GM21723 (cell line): ENCODE measurements at regions not wholly inside any gene's neighbourhood (a gene's known extent, or its start where the extent isn't known, plus 50 kb on each side); places are given as distances from the start of the nearest gene placed in this dataset.

Experiments used
- ATAC-seq: cut with Tn5 transposase; IDR thresholded peaks from one replicate; pipeline ENCODE4 v1.9.1; 2021; ENCODE audit warnings: mild to moderate bottlenecking, moderate library complexity; ENCODE audit not compliant: unreplicated experiment

GRCh38 chr2:146040051-146040450 is 1520.1 kb upstream of the ZEB2 start:
- no peak for ATAC-seq

DNA sequence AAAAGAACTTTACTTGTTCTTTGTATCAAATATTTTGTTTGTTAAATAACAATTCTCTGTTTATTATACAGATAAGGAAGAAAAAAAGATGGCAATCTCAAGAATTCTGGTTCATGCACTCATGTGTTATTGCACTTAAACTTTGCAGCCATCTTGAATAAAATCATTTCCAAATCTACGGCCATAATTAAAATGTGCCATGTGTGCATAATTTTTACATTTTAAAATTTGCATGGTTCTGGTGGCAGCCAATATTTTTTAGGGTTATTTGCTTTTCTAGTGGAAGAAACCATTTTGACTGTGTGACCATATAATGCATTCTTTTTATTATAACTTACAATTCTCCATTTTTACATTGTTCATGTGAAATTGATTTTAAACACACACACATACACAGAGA is 1518.1 kb upstream of the ZEB2 start:
- no peak for ATAC-seq

- no peak for ATAC-seq
These were observed 1517.5 kb upstream of the ZEB2 start for GRCh38 chr2:146037334-146037870.

DNA sequence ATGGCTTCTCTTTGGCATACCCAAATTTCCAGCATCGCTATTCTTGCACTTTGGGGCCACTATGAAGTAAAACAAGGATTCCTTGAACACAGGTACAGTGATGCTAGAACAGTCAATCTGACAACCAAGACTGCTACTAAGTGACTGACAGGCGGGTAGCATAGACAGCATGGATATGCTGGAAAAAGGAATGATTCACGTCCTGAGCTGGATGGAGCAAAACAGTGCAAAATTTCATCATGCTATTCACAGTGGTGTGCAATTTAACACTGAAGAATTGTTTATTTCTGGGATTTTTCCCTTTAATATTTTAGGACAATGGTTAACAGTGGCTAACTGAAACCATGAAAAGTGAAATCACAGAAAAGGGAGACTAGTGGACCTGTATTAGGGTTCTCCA is 1511.2 kb upstream of the ZEB2 start:
- no peak for ATAC-seq

DNA sequence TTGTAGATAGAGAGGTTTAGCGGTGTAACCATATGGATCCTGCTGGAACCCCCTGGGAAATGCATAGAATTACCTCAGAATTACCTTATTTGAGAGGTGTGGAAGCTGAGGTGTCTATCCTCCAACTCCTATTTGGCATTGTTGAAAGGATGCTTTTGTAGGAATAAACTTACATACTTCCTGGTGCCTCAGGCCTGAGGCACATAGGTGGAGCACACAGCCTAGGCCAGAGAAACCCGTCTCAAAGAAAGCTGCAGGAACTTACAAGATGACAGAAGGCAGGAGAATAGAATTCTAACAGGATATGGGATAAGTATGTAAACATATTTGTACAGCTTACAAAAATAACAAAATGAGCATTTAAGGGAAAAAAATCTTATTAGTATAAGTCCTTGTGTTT is 1507.2 kb upstream of the ZEB2 start:
- no peak for ATAC-seq

GRCh38 chr2:146025519-146025918 is 1505.6 kb upstream of the ZEB2 start:
- no peak for ATAC-seq

DNA sequence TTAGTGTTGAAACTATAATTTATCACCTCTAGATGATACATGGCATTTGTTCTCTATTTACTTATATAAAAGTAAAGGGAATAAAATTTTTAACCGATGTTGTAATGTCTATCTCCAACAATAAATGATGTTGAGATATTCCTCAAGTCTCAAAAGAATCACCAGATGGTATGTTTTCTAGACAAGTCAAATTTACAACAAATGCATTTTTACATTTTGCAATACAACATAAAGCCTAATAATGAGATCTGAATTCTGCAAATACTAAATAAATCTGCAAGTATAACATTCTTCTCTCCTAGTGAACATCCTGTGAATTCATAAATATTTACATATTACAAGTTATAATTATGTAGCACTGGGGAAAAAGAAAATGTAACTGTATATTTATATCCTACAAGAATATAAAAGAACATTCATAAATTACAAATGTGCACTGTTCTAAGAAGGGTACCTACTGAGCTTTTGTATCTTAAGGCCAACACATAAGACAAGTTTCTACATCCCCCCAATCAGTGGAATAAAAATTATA is 1504.4 kb upstream of the ZEB2 start:
- ATAC-seq: no peak

DNA sequence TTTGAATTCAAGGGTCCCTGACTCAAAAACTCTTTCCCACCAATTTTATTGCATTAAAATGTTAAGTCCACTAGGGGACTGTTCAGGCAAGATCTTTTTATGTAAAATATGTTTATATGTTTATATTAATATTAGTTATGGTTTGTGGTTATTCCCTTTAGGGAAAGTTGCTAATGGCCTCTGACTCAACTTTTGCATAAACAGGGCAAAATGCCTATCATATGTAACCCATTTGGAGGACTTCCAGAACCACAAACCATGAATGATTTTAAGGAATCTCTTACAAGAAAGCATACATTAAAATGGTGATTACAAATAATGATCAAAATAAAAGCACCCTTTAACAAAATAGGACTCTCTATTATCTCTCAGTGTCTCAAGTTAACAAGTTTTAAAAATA is 1484.5 kb upstream of the ZEB2 start:
- no peak for ATAC-seq

- ATAC-seq: no peak
These were observed 1483.4 kb upstream of the ZEB2 start for GRCh38 chr2:146003337-146003736.

DNA sequence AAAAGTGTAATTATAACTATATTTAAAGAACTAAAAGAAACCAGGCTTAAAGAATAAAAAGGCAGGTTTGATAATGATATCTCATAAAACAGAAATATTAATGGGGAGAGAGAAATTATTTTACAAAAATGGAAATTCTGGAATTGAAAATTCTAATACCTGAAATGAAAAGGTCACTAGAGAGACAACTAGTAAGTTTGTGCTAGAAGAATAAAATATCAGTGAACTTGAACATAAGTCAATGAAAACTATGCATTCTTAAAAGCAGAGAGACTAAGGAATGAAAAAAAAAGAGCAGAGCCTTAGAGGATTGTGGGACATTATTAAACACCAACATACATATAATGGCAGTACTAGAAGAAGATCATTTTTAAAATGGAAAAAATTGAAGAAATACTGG is 1475.0 kb upstream of the ZEB2 start:
- no peak for ATAC-seq

DNA sequence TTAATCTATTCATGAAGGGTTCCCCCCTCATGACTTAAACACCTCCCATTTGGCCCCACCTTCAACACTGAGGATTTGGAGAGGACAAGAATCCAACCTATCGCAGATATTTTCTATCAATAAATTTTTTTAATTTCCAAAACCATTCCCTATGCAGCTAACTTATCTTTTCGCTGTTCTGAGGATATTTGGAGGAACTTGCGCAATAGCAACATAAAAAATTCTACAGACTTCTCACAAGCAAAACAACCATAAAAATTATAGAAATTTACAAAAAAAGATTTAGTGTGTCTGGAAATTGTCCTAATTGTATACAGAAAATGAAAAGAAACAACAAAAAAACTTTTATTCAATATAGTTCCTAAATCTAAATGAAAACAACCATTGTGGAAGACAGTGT is 1472.7 kb upstream of the ZEB2 start:
- no peak for ATAC-seq

DNA sequence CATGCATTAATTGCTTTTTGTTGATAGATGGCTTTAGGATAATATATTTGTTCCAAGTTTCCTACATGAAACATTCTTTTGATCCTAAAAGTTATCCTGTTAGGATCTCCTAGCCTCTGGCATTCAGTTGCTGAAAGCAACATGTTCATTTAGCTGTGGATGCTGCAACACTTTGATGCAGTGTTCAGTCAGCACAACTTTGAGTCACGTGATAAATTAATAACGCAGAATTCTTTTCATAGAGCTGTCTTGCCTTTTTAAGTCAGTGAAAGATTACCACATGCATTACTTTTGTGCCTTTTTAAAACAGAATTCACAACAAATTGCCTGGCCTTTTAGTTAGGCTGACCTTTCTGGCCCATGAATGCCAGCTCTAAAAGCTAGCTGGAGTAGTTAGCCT is 1467.9 kb upstream of the ZEB2 start:
- no peak for ATAC-seq

DNA sequence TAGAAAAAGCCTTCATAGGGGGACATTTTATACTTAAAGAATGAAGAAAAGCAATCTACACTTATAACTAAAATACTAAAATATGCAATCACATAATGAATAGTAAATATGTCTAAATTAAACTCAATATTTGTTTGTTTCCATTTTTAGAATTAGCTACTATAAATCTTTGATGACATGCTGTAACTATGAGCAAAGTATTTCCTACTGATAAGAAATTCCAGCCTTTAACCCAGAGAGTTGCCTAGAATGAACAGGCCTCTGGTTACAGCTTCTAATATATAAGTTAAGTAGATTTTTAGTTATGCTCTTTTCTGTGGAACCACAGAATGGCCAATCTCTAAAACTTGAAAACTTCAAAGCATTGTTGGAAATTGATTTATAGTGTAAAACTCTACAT is 1465.6 kb upstream of the ZEB2 start:
- no peak for ATAC-seq

DNA sequence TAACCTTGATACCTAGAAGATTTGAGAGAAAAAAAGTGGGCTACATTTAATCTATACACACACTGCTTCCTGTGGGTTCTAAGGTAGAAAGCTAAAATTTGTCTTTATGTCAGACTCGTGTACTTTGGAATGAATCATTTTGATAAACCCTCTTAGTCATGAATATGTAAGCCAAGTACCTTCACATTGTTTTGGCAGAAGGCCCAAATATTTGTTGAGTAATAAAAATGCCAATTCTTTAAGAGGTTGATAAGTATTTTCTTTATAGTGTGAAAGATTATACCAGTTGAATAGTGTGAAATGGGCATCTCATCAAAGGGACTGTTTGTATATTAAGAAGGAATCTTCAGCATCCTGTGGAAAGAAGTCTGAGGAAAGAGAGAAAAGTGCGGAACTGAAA is 1464.7 kb upstream of the ZEB2 start:
- ATAC-seq: no peak

- no peak for ATAC-seq
These were observed 1460.4 kb upstream of the ZEB2 start for GRCh38 chr2:145980318-145980717.

GRCh38 chr2:145975406-145975805 is 1455.5 kb upstream of the ZEB2 start:
- ATAC-seq: no peak

GRCh38 chr2:145961846-145962245 is 1441.9 kb upstream of the ZEB2 start:
- ATAC-seq: no peak

DNA sequence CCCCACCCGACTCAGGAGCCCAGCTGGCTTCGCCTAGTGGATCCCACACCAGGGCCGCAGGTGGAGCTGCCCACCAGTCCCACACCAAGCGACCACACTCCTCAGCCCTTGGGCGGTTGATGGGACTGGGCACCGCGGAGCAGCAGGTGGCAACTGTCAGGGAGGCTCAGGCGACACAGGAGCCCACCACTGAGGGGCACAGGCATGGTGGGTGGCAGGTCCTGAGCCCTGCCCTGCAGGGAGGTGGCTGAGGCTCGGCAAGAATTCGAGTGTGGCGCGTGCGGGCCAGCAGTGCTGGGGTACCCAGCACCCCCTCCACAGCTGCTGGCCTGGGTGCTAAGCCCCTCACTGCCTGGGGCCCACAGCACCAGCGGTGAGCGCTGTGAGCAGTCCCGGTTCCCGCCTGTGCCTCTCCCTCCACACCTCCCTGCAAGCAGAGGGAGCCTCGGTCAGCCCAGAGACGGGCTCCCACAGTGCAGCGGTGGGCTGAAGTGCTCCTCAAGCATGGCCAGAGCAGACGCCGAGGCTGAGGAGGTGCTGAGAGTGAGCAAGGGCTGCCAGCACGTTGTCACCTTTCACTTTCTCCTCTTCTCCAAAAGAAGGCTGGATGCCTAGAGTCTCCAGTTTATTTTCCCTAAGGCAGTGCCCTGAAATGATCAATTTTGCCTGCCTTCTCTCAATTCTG is 1440.7 kb upstream of the ZEB2 start:
- no peak for ATAC-seq

DNA sequence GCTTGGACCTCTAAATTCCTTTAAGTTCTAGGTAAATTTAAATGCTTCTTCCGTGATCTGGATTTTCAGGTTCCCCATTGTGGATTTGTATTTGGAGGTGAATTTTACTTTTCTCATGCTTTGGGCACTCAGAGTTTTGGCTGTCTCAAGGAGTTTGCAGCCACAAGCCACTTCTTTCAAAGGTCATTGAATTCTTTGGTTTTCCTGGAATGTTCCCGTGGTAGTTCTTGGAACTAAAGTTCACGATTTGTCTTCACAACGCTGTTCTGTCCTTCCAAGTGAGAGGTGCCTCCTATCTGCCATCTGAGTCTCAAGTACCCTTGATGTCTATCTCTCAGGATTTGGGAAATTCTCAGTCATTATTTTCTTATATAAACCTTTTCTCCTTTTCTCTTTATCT is 1438.7 kb upstream of the ZEB2 start:
- ATAC-seq: no peak

- ATAC-seq: no peak
These were observed 1438.0 kb upstream of the ZEB2 start for GRCh38 chr2:145957929-145958328.

DNA sequence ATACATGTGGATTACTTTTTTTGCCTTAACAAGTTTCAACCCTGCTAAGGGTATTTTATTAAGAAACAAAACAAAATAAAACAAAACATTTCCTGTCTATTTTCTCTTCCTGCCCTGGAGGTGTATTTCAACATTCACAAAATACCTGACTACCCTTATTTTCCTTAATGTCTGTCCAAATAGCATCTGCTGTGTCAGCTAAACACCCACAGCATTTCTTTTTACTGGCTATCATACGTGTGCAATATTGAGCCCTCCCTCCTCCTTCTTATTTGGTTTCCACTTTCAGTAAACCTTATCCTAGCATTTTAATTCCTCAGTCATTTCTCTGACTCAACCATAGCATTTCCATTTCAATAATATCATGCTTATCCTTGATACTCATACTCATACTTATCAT is 1420.0 kb upstream of the ZEB2 start:
- ATAC-seq: no peak

DNA sequence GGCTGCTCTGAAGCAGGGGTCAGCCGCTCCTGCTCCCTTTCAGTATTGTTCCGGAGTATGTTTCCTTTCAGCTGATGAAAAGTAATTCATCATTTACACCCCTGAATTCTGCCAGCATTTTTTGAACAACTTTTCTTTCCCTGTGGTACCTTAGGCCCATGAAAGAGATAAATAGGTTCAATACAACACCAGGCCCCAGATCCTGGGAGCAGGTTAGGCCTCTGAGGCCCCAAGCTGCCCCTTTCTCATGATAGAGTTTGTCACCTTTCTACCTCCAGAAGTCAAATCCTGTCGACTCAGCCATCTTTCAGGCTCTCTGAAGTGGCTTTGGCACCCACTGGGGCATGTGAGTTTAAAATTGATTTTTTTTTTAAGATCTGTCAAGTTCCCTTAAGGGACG is 1415.1 kb upstream of the ZEB2 start:
- no peak for ATAC-seq
